Tibial nerve (tissue), 4 donors: ENCODE measurements at regions not wholly inside any gene's neighbourhood (a gene's known extent, or its start where the extent isn't known, plus 50 kb on each side); places are given as distances from the start of the nearest gene placed in this dataset.
"Not testable (repeated sequence)": the region's sequence is repeated elsewhere in the genome, so short reads cannot be mapped to it uniquely, and the experiment has no call there.

ENCODE experiments used
- DNase-seq, 2 donors: peaks; one replicate each; pipeline ENCODE4 v3.0.0-alpha.2; 2019; ENCODE audit warnings: low spot score in 2 of 2
- H3K27ac ChIP-seq, 4 donors: fragments of 200-600 bp; sonication (generic) in 3 of 4; one replicate each; pipeline ENCODE4 v1.5.1; 2017 to 2019; ENCODE audit warnings: mild to moderate bottlenecking in 1 of 4
- H3K27me3 ChIP-seq, 2 donors: fragments of 200-600 bp; sonication (generic) in 1 of 2; one replicate each; pipeline versions ENCODE4 v1.5.1 to v1.6.0; 2017 to 2019
- H3K36me3 ChIP-seq, 3 donors: fragments of 200-600 bp; sonication (generic); one replicate each; pipeline ENCODE4 v1.5.1; 2018 to 2019
- H3K4me1 ChIP-seq, 4 donors: fragments of 200-600 bp; sonication (generic) in 3 of 4; one replicate each; pipeline ENCODE4 v1.5.1; 2017 to 2019
- H3K4me3 ChIP-seq, 4 donors: fragments of 200-600 bp; sonication (generic) in 3 of 4; one replicate each; pipeline ENCODE4 v1.5.1; 2017 to 2019; ENCODE audit warnings: mild to moderate bottlenecking in 1 of 4, moderate library complexity in 1 of 4
- H3K9me3 ChIP-seq, 4 donors: fragments of 200-600 bp; sonication (generic) in 3 of 4; one replicate each; pipeline ENCODE4 v1.5.1; 2017 to 2019
- EP300 ChIP-seq, 2 donors: sonication (generic); formaldehyde crosslinking; IDR thresholded peaks; one replicate each; pipeline ENCODE4 v1.6.1; 2017; ENCODE audit warnings: antibody characterized with exemption in 2 of 2, mild to moderate bottlenecking in 1 of 2
- POLR2A ChIP-seq, 2 donors: fragments of 450-650 bp; IDR thresholded peaks; one replicate each; pipeline ENCODE4 v1.6.1; 2017; ENCODE audit warnings: antibody characterized with exemption in 2 of 2, mild to moderate bottlenecking in 2 of 2, moderate library complexity in 2 of 2
- WGBS, 2 donors: methylation state at CpG; one replicate each; pipeline ENCODE4 v1.1.5; 2018; 5-methylcytosine and 5-hydroxymethylcytosine counted together
- TF ChIP-seq, protein P1 (sequence below), 5 experiments: fragments of 200-600 bp in 3 of 5; fragments of 450-650 bp in 2 of 5; sonication (generic) in 3 of 5; IDR thresholded peaks; one replicate each; pipeline ENCODE4 v1.5.1; 2016 to 2019; ENCODE audit warnings: antibody characterized with exemption in 5 of 5, mild to moderate bottlenecking in 3 of 5, moderate library complexity in 2 of 5

DNA sequence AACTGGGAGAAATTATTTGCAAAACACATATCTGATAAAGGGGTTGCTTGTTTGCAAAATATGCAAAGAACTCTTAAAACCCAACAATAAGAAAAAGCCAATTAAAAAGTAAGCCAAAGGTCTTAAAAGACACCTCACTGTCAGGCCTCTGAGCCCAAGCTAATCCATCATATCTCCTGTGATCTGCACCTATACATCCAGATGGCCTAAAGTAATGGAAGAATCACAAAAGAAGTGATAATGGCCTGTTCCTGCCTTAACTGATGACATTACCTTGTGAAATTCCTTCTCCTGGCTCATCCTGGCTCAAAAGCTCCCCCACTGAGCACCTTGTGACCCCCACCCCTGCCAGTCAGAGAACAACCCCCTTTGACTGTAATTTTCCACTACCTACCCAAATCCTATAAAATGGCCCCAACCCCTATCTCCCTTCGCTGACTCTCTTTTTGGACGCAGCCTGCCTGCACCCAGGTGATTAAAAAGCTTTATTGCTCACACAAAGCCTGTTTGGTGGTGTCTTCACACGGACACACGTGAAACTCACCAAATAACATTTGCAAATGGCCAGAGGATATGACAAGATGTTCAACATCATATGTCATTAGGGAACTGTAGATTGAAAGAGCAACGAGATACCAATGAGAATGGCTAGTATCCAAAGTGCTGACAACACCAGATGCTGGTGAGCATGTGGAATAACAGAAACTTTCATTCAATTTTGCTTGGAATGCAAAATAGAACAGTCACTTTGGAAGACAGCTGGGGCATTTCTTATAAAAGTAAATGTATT lies 565.0 kb upstream of the ADGRB3 start:
- Histone ChIP-seq H3K27ac (no peak overlapping the region), H3K4me3 (no peak overlapping the region), H3K4me1 (peaks cover 0 to 4% (median 0%) of the 10 kb centered on the region in 4 donors), H3K27me3 (no peaks in the 10 kb centered on the region), H3K9me3 (no peaks in the 10 kb centered on the region), H3K36me3 (no peaks in the 10 kb centered on the region)
- TF ChIP-seq POLR2A (IDR thresholded peaks at IDR 0.05) = no peak
- TF ChIP-seq EP300 (IDR thresholded peaks at IDR 0.05) = no peak
- TF ChIP-seq, protein P1, sequence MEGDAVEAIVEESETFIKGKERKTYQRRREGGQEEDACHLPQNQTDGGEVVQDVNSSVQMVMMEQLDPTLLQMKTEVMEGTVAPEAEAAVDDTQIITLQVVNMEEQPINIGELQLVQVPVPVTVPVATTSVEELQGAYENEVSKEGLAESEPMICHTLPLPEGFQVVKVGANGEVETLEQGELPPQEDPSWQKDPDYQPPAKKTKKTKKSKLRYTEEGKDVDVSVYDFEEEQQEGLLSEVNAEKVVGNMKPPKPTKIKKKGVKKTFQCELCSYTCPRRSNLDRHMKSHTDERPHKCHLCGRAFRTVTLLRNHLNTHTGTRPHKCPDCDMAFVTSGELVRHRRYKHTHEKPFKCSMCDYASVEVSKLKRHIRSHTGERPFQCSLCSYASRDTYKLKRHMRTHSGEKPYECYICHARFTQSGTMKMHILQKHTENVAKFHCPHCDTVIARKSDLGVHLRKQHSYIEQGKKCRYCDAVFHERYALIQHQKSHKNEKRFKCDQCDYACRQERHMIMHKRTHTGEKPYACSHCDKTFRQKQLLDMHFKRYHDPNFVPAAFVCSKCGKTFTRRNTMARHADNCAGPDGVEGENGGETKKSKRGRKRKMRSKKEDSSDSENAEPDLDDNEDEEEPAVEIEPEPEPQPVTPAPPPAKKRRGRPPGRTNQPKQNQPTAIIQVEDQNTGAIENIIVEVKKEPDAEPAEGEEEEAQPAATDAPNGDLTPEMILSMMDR (IDR thresholded peaks at IDR 0.05) = no peak
- DNase-seq = no peak
- WGBS, 2 donors = 43 to 44% methylated on average over 5 of the region's 5 CpGs

DNA sequence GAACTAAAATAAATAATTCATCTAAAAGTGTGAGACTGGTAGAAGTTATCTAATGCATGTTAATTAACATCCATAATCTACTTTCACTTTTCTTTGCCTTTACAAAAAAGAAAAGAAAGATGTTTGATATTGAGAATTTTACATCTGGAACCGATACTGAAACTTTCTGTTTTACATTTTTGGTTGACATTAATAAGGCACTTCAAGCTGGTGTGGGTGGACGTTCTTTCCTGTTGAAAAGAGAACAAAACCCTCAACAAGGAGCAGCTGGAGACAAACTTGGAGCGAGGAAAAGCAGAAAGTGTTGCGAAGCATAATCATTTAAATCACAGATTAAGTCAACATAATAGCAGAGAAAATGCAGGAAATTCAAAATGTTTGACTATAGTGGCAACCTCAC lies 575.2 kb upstream of the ADGRB3 start:
- Histone ChIP-seq H3K27ac (no peak overlapping the region), H3K36me3 (no peaks in the 10 kb centered on the region), H3K27me3 (no peaks in the 10 kb centered on the region), H3K4me3 (peak overlapping the region in 2 of 4 donors; percentile 2 to 8), H3K4me1 (no peaks in the 10 kb centered on the region), H3K9me3 (no peaks in the 10 kb centered on the region)
- 21 to 24% methylated on average over 4 of the region's 4 CpGs for WGBS, 2 donors
- DNase-seq = no peak
- TF ChIP-seq EP300 (IDR thresholded peaks at IDR 0.05) = no peak
- TF ChIP-seq, protein P1 (IDR thresholded peaks at IDR 0.05) = no peak
- no peak for TF ChIP-seq POLR2A (IDR thresholded peaks at IDR 0.05)

GRCh38 chr6:68059261-68059660 lies 575.8 kb upstream of the ADGRB3 start:
- DNase-seq = no peak
- H3K27ac ChIP-seq = no peak overlapping the region
- WGBS, 2 donors = 75 to 79% methylated on average over 1 of the region's 1 CpG
- H3K4me3 ChIP-seq = no peak overlapping the region
- H3K9me3 ChIP-seq = no peaks in the 10 kb centered on the region
- no peaks in the 10 kb centered on the region for H3K36me3 ChIP-seq
- no peak for TF ChIP-seq EP300 (IDR thresholded peaks at IDR 0.05)
- TF ChIP-seq, protein P1 (IDR thresholded peaks at IDR 0.05) = no peak
- TF ChIP-seq POLR2A (IDR thresholded peaks at IDR 0.05) = no peak
- no peaks in the 10 kb centered on the region for H3K27me3 ChIP-seq
- H3K4me1 ChIP-seq = no peaks in the 10 kb centered on the region

- not testable (repeated sequence) for DNase-seq, H3K9me3 ChIP-seq, H3K4me3 ChIP-seq, H3K36me3 ChIP-seq, H3K4me1 ChIP-seq, H3K27ac ChIP-seq, H3K27me3 ChIP-seq
- 89 to 91% methylated on average over 1 of the region's 1 CpG for WGBS, 2 donors
These were observed 578.5 kb upstream of the ADGRB3 start for GRCh38 chr6:68056596-68056995.

DNA sequence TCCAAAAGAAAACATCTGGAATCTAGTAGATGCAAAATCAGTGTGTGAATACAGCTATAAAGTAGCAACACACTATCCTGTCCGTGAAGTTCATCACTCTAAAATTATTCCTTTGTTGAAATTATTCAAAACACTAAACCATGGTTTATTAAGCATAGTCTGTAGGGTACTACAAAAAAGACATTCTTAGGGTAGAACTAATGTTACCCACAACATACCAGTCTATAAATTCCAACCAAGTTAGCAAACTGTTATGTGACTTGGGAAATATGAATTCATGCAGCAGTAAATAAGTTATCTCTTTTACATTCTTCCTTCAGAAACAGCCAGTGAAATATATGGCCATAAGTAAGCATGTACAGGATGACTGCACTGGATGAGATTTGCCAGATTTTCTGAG lies 580.3 kb upstream of the ADGRB3 start:
- TF ChIP-seq, protein P1 (IDR thresholded peaks at IDR 0.05) = no peak
- TF ChIP-seq POLR2A (IDR thresholded peaks at IDR 0.05) (no peak), EP300 (IDR thresholded peaks at IDR 0.05) (no peak)

More for the DNA sequence above, 580.3 kb upstream of the ADGRB3 start:
- Histone ChIP-seq H3K4me1 (no peaks in the 10 kb centered on the region), H3K36me3 (no peaks in the 10 kb centered on the region), H3K27ac (peak overlapping the region in 1 of 4 donors; percentile 22), H3K9me3 (no peaks in the 10 kb centered on the region), H3K4me3 (no peak overlapping the region), H3K27me3 (no peaks in the 10 kb centered on the region)
- DNase-seq = no peak
- 25 to 29% methylated on average over 1 of the region's 1 CpG for WGBS, 2 donors
